ENCODE measurements at regions not wholly inside any gene's neighbourhood (a gene's known extent, or its start where the extent isn't known, plus 50 kb on each side); places are given as distances from the start of the nearest gene placed in this dataset.
"Not testable (repeated sequence)": the region's sequence is repeated elsewhere in the genome, so short reads cannot be mapped to it uniquely, and the experiment has no call there.

DNA sequence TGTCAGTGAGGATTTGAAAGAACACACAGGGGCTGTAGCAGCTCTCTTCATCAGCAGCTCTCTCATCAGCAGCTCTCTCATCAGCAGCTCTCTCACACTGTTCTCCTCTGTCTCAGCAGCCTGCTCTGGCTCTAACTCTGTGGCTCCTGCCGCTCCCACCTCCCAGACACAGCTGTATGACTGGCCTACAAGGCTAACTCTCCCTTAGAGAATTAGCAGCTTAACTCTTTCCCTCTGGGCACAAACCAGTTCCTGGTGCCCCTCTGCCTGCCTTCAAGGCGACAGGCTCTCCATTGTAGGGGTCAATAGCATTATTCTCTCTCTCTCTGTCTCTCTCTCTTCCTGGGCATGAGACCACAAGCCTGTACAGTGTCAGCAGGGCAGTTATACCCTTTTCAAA is 385.6 kb upstream of the PCDH10 start:
- H3K36me3 ChIP-seq (ENCODE audit: control insufficient read depth in 2 of 2, insufficient read depth in 2 of 2, low read length in 2 of 2), result no peaks in the 10 kb centered on the region
- no peak overlapping the region for H3K4me3 ChIP-seq (ENCODE audit: low read length in 2 of 2)
- no peak overlapping the region for H3K27ac ChIP-seq (ENCODE audit: low read depth in 2 of 2, low read length in 2 of 2)
- H3K9me3 ChIP-seq (ENCODE audit: control insufficient read depth in 2 of 2, low read length in 2 of 2), result no peaks in the 10 kb centered on the region
- H3K4me1 ChIP-seq (ENCODE audit: control insufficient read depth in 2 of 2, insufficient read depth in 2 of 2, low read length in 2 of 2), result no peaks in the 10 kb centered on the region
- H3K9ac ChIP-seq (ENCODE audit: low read depth in 1 of 2, low read length in 2 of 2), result no peak overlapping the region
- no peaks in the 10 kb centered on the region for H3K27me3 ChIP-seq (ENCODE audit: control insufficient read depth in 2 of 2, insufficient read depth in 2 of 2, low read length in 2 of 2)

DNA sequence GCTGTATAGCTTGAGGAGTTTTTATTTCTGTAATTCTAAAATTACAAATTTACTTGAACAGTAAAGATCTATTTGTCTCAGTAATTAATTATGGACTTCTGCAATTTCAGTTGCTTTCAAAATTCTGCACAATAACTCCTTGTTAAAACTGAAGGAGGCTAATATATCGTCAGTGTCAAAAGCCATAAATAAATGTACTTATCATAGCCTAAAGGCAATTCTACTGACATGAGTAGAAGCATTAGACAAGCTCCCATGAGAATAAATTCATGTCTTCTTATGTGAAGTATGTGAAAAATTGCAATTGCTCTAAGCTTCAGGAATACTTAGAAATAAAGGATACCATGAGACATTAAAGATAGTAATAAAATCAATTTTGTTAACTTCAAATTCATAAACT is 381.2 kb upstream of the PCDH10 start:
- Histone ChIP-seq H3K36me3 (ENCODE audit: control insufficient read depth in 2 of 2, insufficient read depth in 2 of 2, low read length in 2 of 2) (no peaks in the 10 kb centered on the region), H3K4me3 (ENCODE audit: low read length in 2 of 2) (no peak overlapping the region), H3K27ac (ENCODE audit: low read depth in 2 of 2, low read length in 2 of 2) (no peak overlapping the region), H3K27me3 (ENCODE audit: control insufficient read depth in 2 of 2, insufficient read depth in 2 of 2, low read length in 2 of 2) (no peaks in the 10 kb centered on the region), H3K9me3 (ENCODE audit: control insufficient read depth in 2 of 2, low read length in 2 of 2) (no peaks in the 10 kb centered on the region), H3K4me1 (ENCODE audit: control insufficient read depth in 2 of 2, insufficient read depth in 2 of 2, low read length in 2 of 2) (no peaks in the 10 kb centered on the region), H3K9ac (ENCODE audit: low read depth in 1 of 2, low read length in 2 of 2) (no peak overlapping the region)

DNA sequence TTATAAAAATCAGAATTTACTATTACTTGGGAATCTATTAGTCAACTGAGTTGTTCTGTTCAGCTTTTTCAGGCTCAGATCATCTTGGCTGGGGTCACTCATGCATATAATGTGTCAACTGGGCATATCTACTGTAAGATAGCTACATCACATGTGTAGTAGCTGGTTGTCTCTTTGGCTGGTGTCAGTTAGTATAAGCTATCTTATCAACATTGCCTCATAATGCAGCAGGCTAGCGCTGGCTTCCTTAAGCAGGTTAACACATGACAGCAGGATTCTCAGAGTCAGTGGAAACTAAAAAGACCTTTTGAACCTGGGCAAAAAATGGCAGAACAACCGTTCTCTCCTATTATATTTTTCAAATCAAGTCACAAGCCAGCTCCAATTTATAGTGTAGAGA is 378.3 kb upstream of the PCDH10 start:
- Histone ChIP-seq H3K27me3 (ENCODE audit: control insufficient read depth in 2 of 2, insufficient read depth in 2 of 2, low read length in 2 of 2) (no peaks in the 10 kb centered on the region), H3K27ac (ENCODE audit: low read depth in 2 of 2, low read length in 2 of 2) (no peak overlapping the region), H3K4me1 (ENCODE audit: control insufficient read depth in 2 of 2, insufficient read depth in 2 of 2, low read length in 2 of 2) (no peaks in the 10 kb centered on the region), H3K9ac (ENCODE audit: low read depth in 1 of 2, low read length in 2 of 2) (no peak overlapping the region), H3K9me3 (ENCODE audit: control insufficient read depth in 2 of 2, low read length in 2 of 2) (no peaks in the 10 kb centered on the region), H3K36me3 (ENCODE audit: control insufficient read depth in 2 of 2, insufficient read depth in 2 of 2, low read length in 2 of 2) (no peaks in the 10 kb centered on the region), H3K4me3 (ENCODE audit: low read length in 2 of 2) (no peak overlapping the region)

DNA sequence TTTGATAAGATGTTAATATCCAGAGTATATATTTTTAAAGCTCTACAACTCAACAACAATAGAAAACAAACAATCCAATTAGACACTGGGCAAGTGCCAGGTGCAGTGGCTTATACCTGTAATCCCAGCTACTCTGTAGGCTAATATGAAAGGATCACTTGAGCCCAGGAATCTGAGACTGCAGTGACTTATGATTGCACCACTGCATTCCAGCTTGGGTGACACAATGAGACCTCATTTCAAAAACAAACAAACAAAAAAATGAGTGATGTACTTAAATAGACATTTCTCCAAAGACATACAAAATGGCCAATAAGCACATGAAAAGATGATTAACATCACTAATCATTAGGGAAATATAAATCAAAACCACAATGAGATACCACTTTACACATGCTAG is 356.8 kb upstream of the PCDH10 start:
- H3K36me3 ChIP-seq (ENCODE audit: control insufficient read depth in 2 of 2, insufficient read depth in 2 of 2, low read length in 2 of 2), result no peaks in the 10 kb centered on the region
- no peaks in the 10 kb centered on the region for H3K27me3 ChIP-seq (ENCODE audit: control insufficient read depth in 2 of 2, insufficient read depth in 2 of 2, low read length in 2 of 2)
- H3K4me3 ChIP-seq (ENCODE audit: low read length in 2 of 2), result no peak overlapping the region
- H3K9me3 ChIP-seq (ENCODE audit: control insufficient read depth in 2 of 2, low read length in 2 of 2), result no peaks in the 10 kb centered on the region
- no peak overlapping the region for H3K9ac ChIP-seq (ENCODE audit: low read depth in 1 of 2, low read length in 2 of 2)
- H3K27ac ChIP-seq (ENCODE audit: low read depth in 2 of 2, low read length in 2 of 2), result no peak overlapping the region
- no peaks in the 10 kb centered on the region for H3K4me1 ChIP-seq (ENCODE audit: control insufficient read depth in 2 of 2, insufficient read depth in 2 of 2, low read length in 2 of 2)

DNA sequence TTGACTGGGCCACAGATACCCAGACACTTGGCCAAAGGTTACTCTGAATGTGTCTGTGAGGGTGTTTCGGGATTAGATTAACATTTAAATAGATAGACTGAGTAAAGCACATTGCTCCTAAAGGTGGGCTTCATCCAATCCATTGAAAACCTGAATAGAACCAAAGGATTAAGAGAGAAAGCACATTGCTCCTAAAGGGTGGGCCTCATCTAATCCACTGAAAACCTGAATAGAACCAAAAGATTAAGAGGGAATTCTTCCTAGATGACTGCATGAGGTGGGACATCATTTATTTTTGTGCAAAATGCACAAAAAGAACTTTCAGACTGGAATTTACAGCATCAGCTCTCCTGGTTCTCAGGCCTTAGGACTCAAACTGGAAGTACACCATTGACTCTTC is 351.2 kb upstream of the PCDH10 start:
- Histone ChIP-seq H3K27ac (ENCODE audit: low read depth in 2 of 2, low read length in 2 of 2) (no peak overlapping the region), H3K9me3 (ENCODE audit: control insufficient read depth in 2 of 2, low read length in 2 of 2) (no peaks in the 10 kb centered on the region)

DNA sequence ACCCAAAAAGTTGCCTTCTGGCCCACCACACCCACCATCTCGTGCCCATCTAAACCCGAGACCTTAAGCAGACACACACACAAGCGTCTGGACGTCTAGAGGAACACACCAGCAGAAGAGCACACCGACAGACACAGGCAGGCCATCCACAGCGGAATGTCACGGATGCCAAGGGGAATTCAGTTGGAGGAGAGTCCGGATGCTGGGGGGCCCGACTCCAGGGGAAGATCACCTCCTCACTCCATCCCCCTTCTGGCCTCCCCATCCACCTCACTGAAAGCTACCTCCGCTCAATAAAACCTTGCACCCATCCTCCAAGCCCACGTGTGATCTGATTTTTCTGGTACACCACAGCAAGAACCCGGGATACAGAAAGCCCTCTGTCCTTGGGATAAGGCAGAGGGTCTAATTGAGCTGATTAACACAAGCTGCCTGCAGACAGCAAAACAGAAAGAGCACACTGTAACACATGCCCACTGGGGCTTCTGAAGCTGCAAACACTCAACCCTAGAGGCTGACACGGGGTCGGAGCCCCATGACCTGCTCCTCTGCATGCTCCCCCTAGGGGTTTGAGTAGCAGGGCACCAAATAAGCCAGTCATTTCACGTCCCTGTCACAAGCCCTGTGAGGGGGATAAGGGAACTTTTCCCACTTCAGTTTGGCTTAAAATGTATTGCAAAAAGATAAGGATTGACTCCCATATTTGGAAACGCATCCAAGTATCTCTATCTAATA is 339.6 kb upstream of the PCDH10 start:
- H3K4me1 ChIP-seq (ENCODE audit: control insufficient read depth in 2 of 2, insufficient read depth in 2 of 2, low read length in 2 of 2), result no peaks in the 10 kb centered on the region
- no peak overlapping the region for H3K9ac ChIP-seq (ENCODE audit: low read depth in 1 of 2, low read length in 2 of 2)
- no peak overlapping the region for H3K27ac ChIP-seq (ENCODE audit: low read depth in 2 of 2, low read length in 2 of 2)

More for the DNA sequence above, 351.2 kb upstream of the PCDH10 start:
- H3K27me3 ChIP-seq (ENCODE audit: control insufficient read depth in 2 of 2, insufficient read depth in 2 of 2, low read length in 2 of 2), result no peaks in the 10 kb centered on the region
- H3K4me1 ChIP-seq (ENCODE audit: control insufficient read depth in 2 of 2, insufficient read depth in 2 of 2, low read length in 2 of 2), result no peaks in the 10 kb centered on the region
- no peak overlapping the region for H3K9ac ChIP-seq (ENCODE audit: low read depth in 1 of 2, low read length in 2 of 2)
- H3K4me3 ChIP-seq (ENCODE audit: low read length in 2 of 2), result no peak overlapping the region
- H3K36me3 ChIP-seq (ENCODE audit: control insufficient read depth in 2 of 2, insufficient read depth in 2 of 2, low read length in 2 of 2), result no peaks in the 10 kb centered on the region

DNA sequence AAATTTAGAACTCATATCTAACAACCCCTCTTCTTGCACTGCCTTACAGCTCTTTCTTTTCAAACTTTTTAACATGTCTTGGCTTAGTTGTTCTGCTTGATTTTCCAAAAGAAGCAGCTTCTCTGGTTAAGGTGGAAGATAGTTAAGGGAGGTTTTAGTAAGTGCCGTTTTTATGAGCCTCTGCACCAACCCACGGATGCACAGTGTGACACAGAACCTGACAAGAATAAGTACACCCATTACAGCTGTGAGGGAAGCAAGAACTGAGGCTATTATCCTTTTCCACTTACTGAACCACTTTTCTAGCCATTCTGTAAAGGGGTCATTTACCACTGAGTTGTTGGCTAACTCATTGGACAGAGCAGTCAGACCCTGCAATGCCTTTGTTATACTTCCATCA is 336.0 kb upstream of the PCDH10 start:
- H3K27ac ChIP-seq (ENCODE audit: low read depth in 2 of 2, low read length in 2 of 2); H3K4me1 ChIP-seq (ENCODE audit: control insufficient read depth in 2 of 2, insufficient read depth in 2 of 2, low read length in 2 of 2); H3K27me3 ChIP-seq (ENCODE audit: control insufficient read depth in 2 of 2, insufficient read depth in 2 of 2, low read length in 2 of 2); H3K9ac ChIP-seq (ENCODE audit: low read depth in 1 of 2, low read length in 2 of 2); H3K36me3 ChIP-seq (ENCODE audit: control insufficient read depth in 2 of 2, insufficient read depth in 2 of 2, low read length in 2 of 2); H3K4me3 ChIP-seq (ENCODE audit: low read length in 2 of 2); H3K9me3 ChIP-seq (ENCODE audit: control insufficient read depth in 2 of 2, low read length in 2 of 2): not testable (repeated sequence)

More for the DNA sequence above, 339.6 kb upstream of the PCDH10 start:
- Histone ChIP-seq H3K9me3 (ENCODE audit: control insufficient read depth in 2 of 2, low read length in 2 of 2) (no peaks in the 10 kb centered on the region), H3K4me3 (ENCODE audit: low read length in 2 of 2) (no peak overlapping the region), H3K36me3 (ENCODE audit: control insufficient read depth in 2 of 2, insufficient read depth in 2 of 2, low read length in 2 of 2) (no peaks in the 10 kb centered on the region), H3K27me3 (ENCODE audit: control insufficient read depth in 2 of 2, insufficient read depth in 2 of 2, low read length in 2 of 2) (no peaks in the 10 kb centered on the region)

DNA sequence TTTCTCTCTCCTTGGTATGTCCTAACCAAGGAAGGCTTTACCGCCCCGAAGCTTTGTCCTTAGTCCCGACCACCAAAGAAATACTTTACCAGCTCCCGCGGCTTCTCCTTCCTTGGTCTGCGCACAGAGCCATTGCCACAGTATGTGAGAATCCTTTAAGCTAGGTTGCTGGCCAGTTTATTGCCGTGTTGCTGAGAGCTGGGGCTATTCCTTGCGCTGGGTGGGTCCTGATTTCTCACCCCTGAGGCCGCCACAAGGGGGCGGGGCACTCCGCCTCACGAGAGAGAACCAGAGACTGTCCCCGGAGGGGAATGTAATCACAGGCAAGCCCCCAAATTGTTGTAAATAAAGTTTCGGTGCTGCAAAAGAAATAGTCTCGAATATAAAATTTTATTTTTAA is 331.0 kb upstream of the PCDH10 start:
- Histone ChIP-seq H3K4me1 (ENCODE audit: control insufficient read depth in 2 of 2, insufficient read depth in 2 of 2, low read length in 2 of 2) (no peaks in the 10 kb centered on the region), H3K27ac (ENCODE audit: low read depth in 2 of 2, low read length in 2 of 2) (no peak overlapping the region), H3K27me3 (ENCODE audit: control insufficient read depth in 2 of 2, insufficient read depth in 2 of 2, low read length in 2 of 2) (no peaks in the 10 kb centered on the region), H3K36me3 (ENCODE audit: control insufficient read depth in 2 of 2, insufficient read depth in 2 of 2, low read length in 2 of 2) (no peaks in the 10 kb centered on the region), H3K4me3 (ENCODE audit: low read length in 2 of 2) (no peak overlapping the region), H3K9me3 (ENCODE audit: control insufficient read depth in 2 of 2, low read length in 2 of 2) (peaks cover 0 to 3% of the 10 kb centered on the region in 2 donors), H3K9ac (ENCODE audit: low read depth in 1 of 2, low read length in 2 of 2) (no peak overlapping the region)

DNA sequence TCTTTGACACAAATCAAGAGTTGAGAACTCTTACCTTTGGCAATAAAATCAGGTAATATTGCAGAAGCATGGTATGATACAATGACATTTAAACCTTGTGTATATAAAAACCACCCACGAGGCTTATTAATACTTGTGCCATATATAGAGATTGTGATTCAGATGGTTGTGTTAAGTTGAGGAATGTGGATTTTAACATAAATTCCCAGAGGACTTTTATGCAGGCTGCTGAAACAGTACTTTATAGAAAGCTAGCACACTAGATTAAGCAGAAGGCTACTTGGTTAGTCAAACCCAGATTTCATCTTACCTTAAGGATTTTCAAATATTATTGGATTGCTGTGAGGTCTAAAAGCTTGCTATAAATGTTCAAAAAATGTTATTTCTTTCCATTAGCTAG is 325.7 kb upstream of the PCDH10 start:
- Histone ChIP-seq H3K4me3 (ENCODE audit: low read length in 2 of 2) (no peak overlapping the region), H3K27ac (ENCODE audit: low read depth in 2 of 2, low read length in 2 of 2) (no peak overlapping the region), H3K27me3 (ENCODE audit: control insufficient read depth in 2 of 2, insufficient read depth in 2 of 2, low read length in 2 of 2) (no peaks in the 10 kb centered on the region), H3K9ac (ENCODE audit: low read depth in 1 of 2, low read length in 2 of 2) (no peak overlapping the region), H3K4me1 (ENCODE audit: control insufficient read depth in 2 of 2, insufficient read depth in 2 of 2, low read length in 2 of 2) (no peaks in the 10 kb centered on the region), H3K36me3 (ENCODE audit: control insufficient read depth in 2 of 2, insufficient read depth in 2 of 2, low read length in 2 of 2) (no peaks in the 10 kb centered on the region), H3K9me3 (ENCODE audit: control insufficient read depth in 2 of 2, low read length in 2 of 2) (peaks cover 0 to 3% of the 10 kb centered on the region in 2 donors)

DNA sequence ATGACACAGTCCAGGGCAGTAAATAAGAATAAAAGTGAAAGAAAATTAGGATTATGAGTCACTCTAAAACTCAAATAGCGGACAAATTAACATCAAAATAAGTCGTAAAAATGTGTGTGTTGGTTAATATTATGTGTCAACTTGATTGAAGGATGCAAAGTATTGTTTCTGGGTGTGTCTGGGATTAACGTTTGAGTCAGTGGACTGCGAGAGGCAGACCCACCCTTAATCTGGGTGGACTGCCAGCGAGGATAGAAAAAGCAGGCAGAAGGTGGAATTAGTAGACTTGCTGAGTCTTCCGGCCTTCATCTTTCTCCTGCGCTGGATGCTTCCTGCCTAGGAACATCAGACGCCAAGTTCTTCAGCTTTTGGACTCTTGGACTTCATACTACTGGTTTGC is 324.3 kb upstream of the PCDH10 start:
- H3K9ac ChIP-seq (ENCODE audit: low read depth in 1 of 2, low read length in 2 of 2), result no peak overlapping the region
- H3K27ac ChIP-seq (ENCODE audit: low read depth in 2 of 2, low read length in 2 of 2), result no peak overlapping the region
- H3K9me3 ChIP-seq (ENCODE audit: control insufficient read depth in 2 of 2, low read length in 2 of 2), result peaks cover 0 to 3% of the 10 kb centered on the region in 2 donors
- no peaks in the 10 kb centered on the region for H3K27me3 ChIP-seq (ENCODE audit: control insufficient read depth in 2 of 2, insufficient read depth in 2 of 2, low read length in 2 of 2)
- H3K4me3 ChIP-seq (ENCODE audit: low read length in 2 of 2), result no peak overlapping the region
- H3K36me3 ChIP-seq (ENCODE audit: control insufficient read depth in 2 of 2, insufficient read depth in 2 of 2, low read length in 2 of 2), result no peaks in the 10 kb centered on the region
- H3K4me1 ChIP-seq (ENCODE audit: control insufficient read depth in 2 of 2, insufficient read depth in 2 of 2, low read length in 2 of 2), result no peaks in the 10 kb centered on the region

DNA sequence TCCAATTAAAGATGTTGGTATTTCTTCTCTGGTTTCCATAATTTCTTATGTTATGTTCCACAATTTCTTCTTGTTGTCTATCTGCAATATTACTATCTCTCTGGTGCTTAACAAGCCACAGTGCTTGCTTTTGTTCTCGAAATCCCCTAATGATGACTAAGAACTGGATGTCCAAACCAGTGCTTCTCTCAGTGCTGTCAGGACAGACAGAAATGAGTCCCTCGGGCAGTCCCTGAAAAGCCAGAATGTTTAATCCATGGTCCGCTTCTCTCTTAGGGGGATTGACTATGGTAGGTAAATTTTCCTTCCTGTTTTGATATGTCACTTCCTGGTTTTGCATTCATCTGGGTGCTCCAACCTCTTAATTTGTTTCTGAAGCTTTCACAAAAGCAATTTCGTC is 321.6 kb upstream of the PCDH10 start:
- no peaks in the 10 kb centered on the region for H3K36me3 ChIP-seq (ENCODE audit: control insufficient read depth in 2 of 2, insufficient read depth in 2 of 2, low read length in 2 of 2)
- H3K27ac ChIP-seq (ENCODE audit: low read depth in 2 of 2, low read length in 2 of 2), result no peak overlapping the region
- no peak overlapping the region for H3K4me3 ChIP-seq (ENCODE audit: low read length in 2 of 2)
- H3K27me3 ChIP-seq (ENCODE audit: control insufficient read depth in 2 of 2, insufficient read depth in 2 of 2, low read length in 2 of 2), result no peaks in the 10 kb centered on the region
- no peaks in the 10 kb centered on the region for H3K4me1 ChIP-seq (ENCODE audit: control insufficient read depth in 2 of 2, insufficient read depth in 2 of 2, low read length in 2 of 2)
- H3K9ac ChIP-seq (ENCODE audit: low read depth in 1 of 2, low read length in 2 of 2), result no peak overlapping the region
- H3K9me3 ChIP-seq (ENCODE audit: control insufficient read depth in 2 of 2, low read length in 2 of 2), result no peaks in the 10 kb centered on the region
